Panc1 (cell line): ENCODE measurements at regions not wholly inside any gene's neighbourhood (a gene's known extent, or its start where the extent isn't known, plus 50 kb on each side); places are given as distances from the start of the nearest gene placed in this dataset.
A peak's percentile ranks its signal among the peaks of the same experiment; 100 is the strongest.

Experiments
- ATAC-seq: fragments of 200-7000 bp; cut with Tn5 transposase; 2 replicates; pipeline ENCODE4 v1.9.1; 2020; ENCODE audit warnings: mild to moderate bottlenecking, moderate library complexity
- BruUV-seq: library from RNA; stranded (reverse); fragments of 400-500 nt; replicated peaks from 2 replicates; lab custom pipeline; 2021; lab: Mats Ljungman, UMichigan
- CTCF ChIA-PET: fragments of 300-600 bp; sonication (Branson Sonifier 250); formaldehyde crosslinking; loops from one replicate; lab custom pipeline; 2022; ENCODE audit warnings: antibody characterized with exemption; lab: Charles Lee
- POLR2A ChIA-PET: fragments of 300-600 bp; sonication (Branson Sonifier 250); formaldehyde crosslinking; loops from one replicate; lab custom pipeline; 2022; ENCODE audit warnings: antibody characterized with exemption; lab: Charles Lee
- DNase-seq: peaks from one replicate; pipeline ENCODE4 v3.0.0-alpha.2; 2010; ENCODE audit warnings: low read depth, low spot score
- H3K27ac ChIP-seq: 2 replicates; pipeline ENCODE4 v1.5.1; 2011; ENCODE audit warnings: mild to moderate bottlenecking, low read length, inconsistent platforms
- H3K27me3 ChIP-seq: fragments of 200-500 bp; sonication (Bioruptor generic); 2 replicates; pipeline ENCODE4 v1.6.0; 2014; ENCODE audit warnings: low read length, inconsistent platforms; ENCODE audit not compliant: control insufficient read depth, insufficient read depth
- H3K36me3 ChIP-seq: fragments of 200-500 bp; sonication (Bioruptor generic); 2 replicates; pipeline ENCODE4 v1.5.1; 2014; ENCODE audit warnings: inconsistent platforms, mild to moderate bottlenecking, low read length, moderate library complexity; ENCODE audit not compliant: control insufficient read depth, insufficient read depth
- H3K4me1 ChIP-seq: 2 replicates; pipeline ENCODE4 v1.5.1; 2011; ENCODE audit warnings: inconsistent platforms, mild to moderate bottlenecking, low read length, moderate library complexity; ENCODE audit not compliant: control insufficient read depth, insufficient read depth
- H3K4me3 ChIP-seq, 2 experiments: 2 replicates each; pipeline ENCODE4 v1.5.1; 2011 to 2012; ENCODE audit warnings: low read depth in 2 of 2, low read length in 2 of 2, mild to moderate bottlenecking in 2 of 2, inconsistent platforms in 1 of 2, moderate library complexity in 1 of 2
- H3K9me3 ChIP-seq: fragments of 200-500 bp; sonication (Bioruptor generic); 2 replicates; pipeline ENCODE4 v1.5.1; 2014; ENCODE audit warnings: low read depth, mild to moderate bottlenecking, inconsistent platforms, low read length, moderate library complexity; ENCODE audit not compliant: control insufficient read depth, insufficient read depth
- POLR2AphosphoS5 ChIP-seq: IDR thresholded peaks from 2 replicates; pipeline ENCODE4 v1.6.1; 2012; ENCODE audit warnings: mild to moderate bottlenecking, low read depth, low read length, moderate library complexity
- REST ChIP-seq, 2 experiments: IDR thresholded peaks; 2 replicates each; pipeline ENCODE4 v1.6.1; 2011 to 2012; ENCODE audit warnings: low read depth in 2 of 2, control low read depth in 1 of 2, low read length in 1 of 2, mild to moderate bottlenecking in 1 of 2, moderate library complexity in 1 of 2; ENCODE audit not compliant: insufficient read depth in 1 of 2
- SIN3A ChIP-seq: IDR thresholded peaks from 2 replicates; pipeline ENCODE4 v1.6.1; 2012; ENCODE audit warnings: low read depth, mild to moderate bottlenecking, low read length, moderate library complexity, borderline replicate concordance; ENCODE audit not compliant: insufficient read depth
- TCF7L2 ChIP-seq: IDR thresholded peaks from 2 replicates; pipeline ENCODE4 v1.6.1; 2011; ENCODE audit warnings: mild to moderate bottlenecking, low read depth, low read length, inconsistent platforms
- in situ Hi-C: cut with HindIII; loops from 2 replicates; pipeline ENCODE4 v1.10.0; 2016; ENCODE audit warnings: low sequenced_read_pairs, low pct_unique_long_range_greater_than_20kb
- intact Hi-C: fragments of 100-400 bp; cut with micrococcal nuclease; formaldehyde crosslinking; loops from one replicate; pipeline ENCODE4 v1.10.0; 2022; ENCODE audit not compliant: unreplicated experiment
- TF ChIP-seq, protein P1 (sequence below): fragments of 450-650 bp; IDR thresholded peaks from 2 replicates; pipeline ENCODE4 v1.5.1; 2017; ENCODE audit warnings: mild to moderate bottlenecking

GRCh38 chr12:11578461-11578993 lies 70.9 kb upstream of the ETV6 start:
- ATAC-seq: no peak
- TF ChIP-seq SIN3A (no peak), TCF7L2 (no peak), REST (IDR thresholded peaks at IDR 0.05; ENCODE audit: insufficient read depth in 1 of 2, low read depth in 2 of 2, low read length in 1 of 2) (no peak)
- TF ChIP-seq, protein P1, sequence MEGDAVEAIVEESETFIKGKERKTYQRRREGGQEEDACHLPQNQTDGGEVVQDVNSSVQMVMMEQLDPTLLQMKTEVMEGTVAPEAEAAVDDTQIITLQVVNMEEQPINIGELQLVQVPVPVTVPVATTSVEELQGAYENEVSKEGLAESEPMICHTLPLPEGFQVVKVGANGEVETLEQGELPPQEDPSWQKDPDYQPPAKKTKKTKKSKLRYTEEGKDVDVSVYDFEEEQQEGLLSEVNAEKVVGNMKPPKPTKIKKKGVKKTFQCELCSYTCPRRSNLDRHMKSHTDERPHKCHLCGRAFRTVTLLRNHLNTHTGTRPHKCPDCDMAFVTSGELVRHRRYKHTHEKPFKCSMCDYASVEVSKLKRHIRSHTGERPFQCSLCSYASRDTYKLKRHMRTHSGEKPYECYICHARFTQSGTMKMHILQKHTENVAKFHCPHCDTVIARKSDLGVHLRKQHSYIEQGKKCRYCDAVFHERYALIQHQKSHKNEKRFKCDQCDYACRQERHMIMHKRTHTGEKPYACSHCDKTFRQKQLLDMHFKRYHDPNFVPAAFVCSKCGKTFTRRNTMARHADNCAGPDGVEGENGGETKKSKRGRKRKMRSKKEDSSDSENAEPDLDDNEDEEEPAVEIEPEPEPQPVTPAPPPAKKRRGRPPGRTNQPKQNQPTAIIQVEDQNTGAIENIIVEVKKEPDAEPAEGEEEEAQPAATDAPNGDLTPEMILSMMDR: no peak
- intact Hi-C loops: no loop called here
- Histone ChIP-seq H3K36me3 (no peaks in the 10 kb centered on the region), H3K9me3 (no peaks in the 10 kb centered on the region), H3K27ac (no peak overlapping the region), H3K4me1 (no peaks in the 10 kb centered on the region), H3K27me3 (no peaks in the 10 kb centered on the region), H3K4me3 (no peak overlapping the region)
- CTCF ChIA-PET: no interaction called here
- BruUV-seq: no TSS peak
- in situ Hi-C loops: no loop called here
- DNase-seq: no peak
- POLR2A ChIA-PET: no interaction called here

GRCh38 chr12:11580125-11580751 lies 69.2 kb upstream of the ETV6 start:
- CTCF ChIA-PET: interaction anchor here (0.5 to 1.0 kb wide), 3 partner anchors 444 to 769 kb away, joined by 3 to 6 read pairs (median 3); no protein-coding TSS in a partner anchor
- POLR2A ChIA-PET: no interaction called here
- Histone ChIP-seq H3K36me3 (no peaks in the 10 kb centered on the region), H3K4me3 (no peak overlapping the region), H3K27ac (no peak overlapping the region), H3K9me3 (no peaks in the 10 kb centered on the region), H3K4me1 (no peaks in the 10 kb centered on the region), H3K27me3 (no peaks in the 10 kb centered on the region)
- DNase-seq (no peak), ATAC-seq (peak; percentile 38; the same call in 1 of the 2 replicates)
- in situ Hi-C loops (no loop called here), intact Hi-C loops (loop anchor here (10.0 kb wide), 1 partner anchor 1125 kb away; no protein-coding TSS in a partner anchor)
- no TSS peak for BruUV-seq
- TF ChIP-seq TCF7L2 (no peak), REST (IDR thresholded peaks at IDR 0.05; ENCODE audit: insufficient read depth in 1 of 2, low read depth in 2 of 2, low read length in 1 of 2) (no peak), POLR2AphosphoS5 (no peak), SIN3A (no peak)
